MCF 10A (cell line): ENCODE measurements at regions not wholly inside any gene's neighbourhood (a gene's known extent, or its start where the extent isn't known, plus 50 kb on each side); places are given as distances from the start of the nearest gene placed in this dataset.
"Not testable (repeated sequence)": the region's sequence is repeated elsewhere in the genome, so short reads cannot be mapped to it uniquely, and the experiment has no call there.

Experiments
- BruUV-seq: library from RNA; stranded (reverse); fragments of 400-500 nt; replicated peaks from 2 replicates; lab custom pipeline; 2021; lab: Mats Ljungman, UMichigan
- CTCF ChIA-PET: fragments of 300-600 bp; sonication (Branson Sonifier 250); formaldehyde crosslinking; extraction: SDS; loops from one replicate; lab custom pipeline; 2021; ENCODE audit warnings: antibody characterized with exemption, inconsistent platforms; lab: Yijun Ruan, JAX
- POLR2A ChIA-PET: fragments of 300-600, 350-650 bp; sonication (Branson Sonifier 250); formaldehyde crosslinking; extraction: SDS; loops from one replicate; lab custom pipeline; 2020; ENCODE audit warnings: antibody characterized with exemption, inconsistent platforms; lab: Yijun Ruan, JAX
- DNase-seq: peaks from one replicate; pipeline ENCODE4 v3.0.0-alpha.2; 2018; ENCODE audit not compliant: unreplicated experiment
- H3K27ac Mint-ChIP-seq: one replicate; pipeline ENCODE4 v1.8.0; 2022; ENCODE audit warnings: mild to moderate bottlenecking, low read depth, mixed read lengths; ENCODE audit not compliant: unreplicated experiment
- H3K27me3 Mint-ChIP-seq: one replicate; pipeline ENCODE4 v1.8.0; 2022; ENCODE audit warnings: mixed read lengths; ENCODE audit not compliant: insufficient read depth, unreplicated experiment
- H3K36me3 Mint-ChIP-seq: one replicate; pipeline ENCODE4 v1.8.0; 2022; ENCODE audit warnings: mild to moderate bottlenecking, moderate library complexity, mixed read lengths; ENCODE audit not compliant: insufficient read depth, unreplicated experiment
- H3K4me1 Mint-ChIP-seq: one replicate; pipeline ENCODE4 v1.8.0; 2022; ENCODE audit warnings: mixed read lengths; ENCODE audit not compliant: insufficient read depth, unreplicated experiment
- H3K4me3 Mint-ChIP-seq: one replicate; pipeline ENCODE4 v1.8.0; 2022; ENCODE audit warnings: mild to moderate bottlenecking, moderate library complexity, mixed read lengths; ENCODE audit not compliant: unreplicated experiment
- H3K9me3 Mint-ChIP-seq: one replicate; pipeline ENCODE4 v1.8.0; 2022; ENCODE audit warnings: mixed read lengths; ENCODE audit not compliant: unreplicated experiment
- intact Hi-C: fragments of 100-400 bp; cut with micrococcal nuclease; formaldehyde crosslinking; loops from 2 replicates; pipeline ENCODE4 v1.14.1; 2022
- TF ChIP-seq, protein P1 (sequence below): fragments of 200-600 bp; IDR thresholded peaks from one replicate; pipeline ENCODE4 v1.8.0; 2022; ENCODE audit warnings: antibody characterized with exemption, mild to moderate bottlenecking; ENCODE audit not compliant: unreplicated experiment

DNA sequence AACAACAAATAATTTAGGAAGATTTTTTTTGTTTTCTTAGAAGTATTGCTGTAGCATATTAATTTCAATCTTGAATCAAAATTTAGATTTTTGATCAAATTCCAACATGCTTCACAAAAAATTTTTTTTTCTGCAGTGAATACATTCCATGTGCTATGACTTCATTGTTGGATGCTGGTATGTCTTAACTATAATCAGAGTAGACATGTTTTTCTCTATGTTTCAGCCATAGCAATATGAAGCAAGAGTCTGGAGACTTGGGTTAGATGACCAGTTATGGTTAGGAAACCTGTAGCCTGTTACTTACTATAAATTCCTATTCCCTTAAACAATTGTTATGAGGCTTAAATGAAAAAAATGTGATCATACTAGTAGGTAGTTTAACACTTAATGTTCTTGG lies 176.1 kb upstream of the CHL1 start:
- DNase-seq = no peak
- intact Hi-C loops = no loop called here
- no peaks in the 10 kb centered on the region for H3K4me1 Mint-ChIP-seq
- TF ChIP-seq, protein P1, sequence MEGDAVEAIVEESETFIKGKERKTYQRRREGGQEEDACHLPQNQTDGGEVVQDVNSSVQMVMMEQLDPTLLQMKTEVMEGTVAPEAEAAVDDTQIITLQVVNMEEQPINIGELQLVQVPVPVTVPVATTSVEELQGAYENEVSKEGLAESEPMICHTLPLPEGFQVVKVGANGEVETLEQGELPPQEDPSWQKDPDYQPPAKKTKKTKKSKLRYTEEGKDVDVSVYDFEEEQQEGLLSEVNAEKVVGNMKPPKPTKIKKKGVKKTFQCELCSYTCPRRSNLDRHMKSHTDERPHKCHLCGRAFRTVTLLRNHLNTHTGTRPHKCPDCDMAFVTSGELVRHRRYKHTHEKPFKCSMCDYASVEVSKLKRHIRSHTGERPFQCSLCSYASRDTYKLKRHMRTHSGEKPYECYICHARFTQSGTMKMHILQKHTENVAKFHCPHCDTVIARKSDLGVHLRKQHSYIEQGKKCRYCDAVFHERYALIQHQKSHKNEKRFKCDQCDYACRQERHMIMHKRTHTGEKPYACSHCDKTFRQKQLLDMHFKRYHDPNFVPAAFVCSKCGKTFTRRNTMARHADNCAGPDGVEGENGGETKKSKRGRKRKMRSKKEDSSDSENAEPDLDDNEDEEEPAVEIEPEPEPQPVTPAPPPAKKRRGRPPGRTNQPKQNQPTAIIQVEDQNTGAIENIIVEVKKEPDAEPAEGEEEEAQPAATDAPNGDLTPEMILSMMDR = no peak
- H3K27ac Mint-ChIP-seq = no peak overlapping the region
- ChIA-PET CTCF (no interaction called here), POLR2A (no interaction called here)
- H3K9me3 Mint-ChIP-seq = no peaks in the 10 kb centered on the region
- no peaks in the 10 kb centered on the region for H3K27me3 Mint-ChIP-seq
- no peak overlapping the region for H3K4me3 Mint-ChIP-seq
- no peaks in the 10 kb centered on the region for H3K36me3 Mint-ChIP-seq
- no TSS peak for BruUV-seq

- H3K27me3 Mint-ChIP-seq = no peaks in the 10 kb centered on the region
- no peaks in the 10 kb centered on the region for H3K4me1 Mint-ChIP-seq
- TF ChIP-seq, protein P1 = no peak
- H3K9me3 Mint-ChIP-seq = no peaks in the 10 kb centered on the region
- no TSS peak for BruUV-seq
- H3K36me3 Mint-ChIP-seq = no peaks in the 10 kb centered on the region
- ChIA-PET CTCF (interaction anchor here (0.5 kb wide), 1 partner anchor 358 kb away, joined by 7 read pairs; no protein-coding TSS in a partner anchor), POLR2A (no interaction called here)
- no peak overlapping the region for H3K4me3 Mint-ChIP-seq
- intact Hi-C loops = no loop called here
- DNase-seq = no peak
- H3K27ac Mint-ChIP-seq = no peak overlapping the region
Observed at GRCh38 chr3:24006-24405, 172.6 kb upstream of the CHL1 start.

DNA sequence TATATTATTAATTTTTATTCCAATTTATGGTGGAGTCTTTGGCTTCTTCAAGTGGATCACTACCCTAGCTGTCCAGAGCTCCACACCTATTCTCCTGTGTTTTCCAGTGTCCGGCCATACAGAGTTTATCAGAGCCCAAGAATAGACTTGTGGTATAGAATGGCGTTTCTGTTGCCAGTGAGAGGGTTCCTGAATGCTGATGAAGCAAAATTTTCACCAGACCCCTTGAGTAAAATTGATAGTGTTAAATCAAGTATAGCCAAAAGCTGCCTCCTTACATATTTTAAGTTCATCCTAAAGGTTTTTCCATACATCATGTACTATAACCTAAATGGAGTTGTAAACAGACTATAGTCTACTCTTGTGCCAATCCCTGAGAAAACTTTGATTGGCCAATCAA lies 171.5 kb upstream of the CHL1 start:
- no peaks in the 10 kb centered on the region for H3K9me3 Mint-ChIP-seq
- H3K27me3 Mint-ChIP-seq = no peaks in the 10 kb centered on the region
- POLR2A ChIA-PET = no interaction called here
- CTCF ChIA-PET = interaction anchor here (0.7 kb wide), 1 partner anchor 327 kb away, joined by 3 read pairs; no protein-coding TSS in a partner anchor
- DNase-seq = no peak
- BruUV-seq = no TSS peak
- H3K4me1 Mint-ChIP-seq = no peaks in the 10 kb centered on the region
- no peaks in the 10 kb centered on the region for H3K36me3 Mint-ChIP-seq
- no peak overlapping the region for H3K27ac Mint-ChIP-seq
- intact Hi-C loops = no loop called here
- TF ChIP-seq, protein P1 = no peak
- no peak overlapping the region for H3K4me3 Mint-ChIP-seq

DNA sequence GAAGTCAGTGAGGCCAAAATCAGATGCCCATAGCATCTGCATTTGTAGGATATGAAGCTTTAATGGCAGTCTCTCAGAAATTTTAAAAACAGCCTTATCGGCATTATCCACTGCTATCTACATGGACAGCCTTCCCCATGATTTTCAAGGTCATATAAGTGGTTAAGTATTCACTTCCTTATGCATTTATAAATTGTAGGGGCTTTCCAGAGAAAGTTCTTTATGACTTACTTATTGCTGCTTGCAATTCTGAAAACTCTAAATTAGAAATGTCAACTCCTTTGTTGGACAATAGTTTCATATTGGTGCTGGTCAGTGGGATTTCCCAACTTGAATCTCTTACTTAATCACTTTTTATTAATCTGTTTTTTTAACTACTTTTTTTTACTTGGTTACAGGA lies 160.6 kb upstream of the CHL1 start:
- CTCF ChIA-PET, BruUV-seq, H3K4me1 Mint-ChIP-seq, H3K27ac Mint-ChIP-seq, DNase-seq, H3K4me3 Mint-ChIP-seq, H3K9me3 Mint-ChIP-seq, intact Hi-C loops, POLR2A ChIA-PET, H3K36me3 Mint-ChIP-seq, H3K27me3 Mint-ChIP-seq: not testable (repeated sequence)
